ENCODE measurements at regions not wholly inside any gene's neighbourhood (a gene's known extent, or its start where the extent isn't known, plus 50 kb on each side); places are given as distances from the start of the nearest gene placed in this dataset.

DNA sequence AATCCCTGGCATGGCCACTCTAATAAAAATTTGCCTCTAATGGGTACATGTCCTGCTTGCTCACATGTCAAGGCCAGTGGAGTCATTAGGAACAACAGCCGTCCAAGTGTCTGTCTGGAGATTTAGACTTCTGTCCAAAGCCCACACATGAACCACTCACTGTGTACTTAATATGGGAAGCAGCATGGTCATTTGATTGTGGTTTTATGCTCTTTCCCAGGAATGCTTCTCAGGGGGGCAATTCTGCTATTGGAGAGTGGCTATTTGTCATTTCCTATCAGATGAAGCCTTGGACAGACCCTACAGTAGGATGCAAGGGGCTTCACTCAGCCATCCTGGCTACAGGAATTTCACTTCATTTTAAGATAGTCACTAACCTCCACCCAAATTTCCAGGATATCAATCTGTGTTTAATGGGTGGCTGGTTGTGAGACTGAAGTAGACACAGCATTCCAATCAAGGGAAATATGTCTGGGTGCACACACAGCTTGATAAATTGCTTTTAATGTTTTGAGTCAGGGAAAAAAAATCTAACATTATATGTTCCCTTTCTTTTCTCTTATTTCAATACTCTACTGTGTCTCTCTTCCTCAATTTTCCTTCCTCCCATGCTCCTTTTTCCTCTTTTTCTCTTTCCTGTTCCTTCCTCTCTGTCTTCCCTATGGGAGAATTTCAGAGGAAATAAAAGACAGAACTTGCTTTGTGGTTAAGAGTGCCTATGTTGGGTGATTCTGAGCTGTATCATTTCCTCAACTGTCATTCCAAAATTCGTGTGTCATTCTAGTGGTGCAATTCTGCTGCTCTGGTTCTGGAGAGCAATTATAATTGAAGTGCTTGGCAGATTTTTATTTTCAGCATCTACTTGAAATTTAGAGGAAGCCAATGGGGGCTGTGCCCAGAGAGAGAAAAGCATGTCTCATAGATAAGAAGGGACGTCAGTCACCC lies 320.1 kb downstream of the OSR1 start:
- no peaks in the 10 kb centered on the region for H3K4me1 ChIP-seq
- H3K27me3 ChIP-seq: no peaks in the 10 kb centered on the region
- no peaks in the 10 kb centered on the region for H3K36me3 ChIP-seq
- no peak overlapping the region for H3K4me3 ChIP-seq
- no peak overlapping the region for H3K27ac ChIP-seq
- TF ChIP-seq, protein P1, sequence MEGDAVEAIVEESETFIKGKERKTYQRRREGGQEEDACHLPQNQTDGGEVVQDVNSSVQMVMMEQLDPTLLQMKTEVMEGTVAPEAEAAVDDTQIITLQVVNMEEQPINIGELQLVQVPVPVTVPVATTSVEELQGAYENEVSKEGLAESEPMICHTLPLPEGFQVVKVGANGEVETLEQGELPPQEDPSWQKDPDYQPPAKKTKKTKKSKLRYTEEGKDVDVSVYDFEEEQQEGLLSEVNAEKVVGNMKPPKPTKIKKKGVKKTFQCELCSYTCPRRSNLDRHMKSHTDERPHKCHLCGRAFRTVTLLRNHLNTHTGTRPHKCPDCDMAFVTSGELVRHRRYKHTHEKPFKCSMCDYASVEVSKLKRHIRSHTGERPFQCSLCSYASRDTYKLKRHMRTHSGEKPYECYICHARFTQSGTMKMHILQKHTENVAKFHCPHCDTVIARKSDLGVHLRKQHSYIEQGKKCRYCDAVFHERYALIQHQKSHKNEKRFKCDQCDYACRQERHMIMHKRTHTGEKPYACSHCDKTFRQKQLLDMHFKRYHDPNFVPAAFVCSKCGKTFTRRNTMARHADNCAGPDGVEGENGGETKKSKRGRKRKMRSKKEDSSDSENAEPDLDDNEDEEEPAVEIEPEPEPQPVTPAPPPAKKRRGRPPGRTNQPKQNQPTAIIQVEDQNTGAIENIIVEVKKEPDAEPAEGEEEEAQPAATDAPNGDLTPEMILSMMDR (IDR thresholded peaks at IDR 0.05): no peak
- TF ChIP-seq POLR2AphosphoS5 (IDR thresholded peaks at IDR 0.05): no peak
- no peak for TF ChIP-seq EP300 (IDR thresholded peaks at IDR 0.05)
- TF ChIP-seq POLR2A (IDR thresholded peaks at IDR 0.05): no peak
- whole genome bisulfite sequencing, 2 donors (ENCODE audit: low coverage in 1 of 2): 46 to 57% methylated on average over 3 of the region's 3 CpGs
- no peaks in the 10 kb centered on the region for H3K9me3 ChIP-seq
- no peak for ATAC-seq

DNA sequence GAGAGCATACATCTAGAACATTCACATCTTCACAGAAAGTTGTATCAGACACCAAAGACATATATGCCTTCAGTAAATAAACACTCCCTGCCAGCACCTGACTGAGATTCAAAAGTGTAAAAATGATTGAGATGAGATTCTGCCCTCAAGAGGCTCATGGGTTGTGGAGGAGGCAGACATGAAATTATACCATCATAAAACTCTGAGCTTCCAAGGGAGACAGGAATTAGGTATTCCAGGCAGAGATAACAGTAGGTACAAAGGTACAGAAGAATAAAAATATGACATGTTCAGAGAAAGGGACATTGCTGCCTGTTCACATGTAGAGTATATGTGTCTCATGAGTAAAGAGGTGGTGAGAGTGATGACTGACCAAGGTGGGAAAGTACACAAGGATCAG lies 322.3 kb downstream of the OSR1 start:
- no peaks in the 10 kb centered on the region for H3K4me1 ChIP-seq
- TF ChIP-seq, protein P1 (IDR thresholded peaks at IDR 0.05): no peak
- TF ChIP-seq EP300 (IDR thresholded peaks at IDR 0.05) (no peak), POLR2AphosphoS5 (IDR thresholded peaks at IDR 0.05) (no peak), POLR2A (IDR thresholded peaks at IDR 0.05) (no peak)
- no peaks in the 10 kb centered on the region for H3K36me3 ChIP-seq
- H3K27me3 ChIP-seq: no peaks in the 10 kb centered on the region
- H3K4me3 ChIP-seq: no peak overlapping the region
- H3K9me3 ChIP-seq: no peaks in the 10 kb centered on the region
- no peak for ATAC-seq
- peak overlapping the region in 1 of 4 donors; percentile 15 for H3K27ac ChIP-seq

DNA sequence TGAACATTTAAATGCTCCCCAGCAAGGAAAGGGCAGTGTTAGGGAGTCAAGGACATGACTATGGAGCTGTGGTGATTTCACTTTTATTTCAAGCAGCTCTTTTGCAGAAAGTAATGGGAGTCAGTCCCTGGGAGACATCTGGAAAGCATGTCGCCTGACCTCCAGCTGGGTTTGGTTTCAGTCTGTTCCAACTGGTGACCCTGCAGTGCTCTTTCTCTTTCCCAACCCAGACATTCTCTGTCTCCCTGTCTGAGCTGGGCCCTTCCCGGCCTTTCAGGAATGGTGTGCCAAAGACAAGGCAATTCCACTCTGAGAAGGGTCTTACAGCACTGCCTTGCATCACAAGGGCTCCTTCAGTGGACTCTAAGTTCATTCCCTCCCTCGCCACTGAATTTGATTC lies 323.2 kb downstream of the OSR1 start:
- Histone ChIP-seq H3K36me3 (no peaks in the 10 kb centered on the region), H3K27me3 (no peaks in the 10 kb centered on the region), H3K27ac (peak overlapping the region in 1 of 4 donors; percentile 15), H3K9me3 (no peaks in the 10 kb centered on the region), H3K4me1 (no peaks in the 10 kb centered on the region), H3K4me3 (no peak overlapping the region)
- peak; percentile 52 for TF ChIP-seq POLR2AphosphoS5 (IDR thresholded peaks at IDR 0.05)
- no peak for TF ChIP-seq EP300 (IDR thresholded peaks at IDR 0.05)
- peak; percentile 83 for ATAC-seq
- WGBS, 2 donors (ENCODE audit: low coverage in 1 of 2): 61 to 86% methylated on average over 1 to 3 of the region's 3 CpGs

DNA sequence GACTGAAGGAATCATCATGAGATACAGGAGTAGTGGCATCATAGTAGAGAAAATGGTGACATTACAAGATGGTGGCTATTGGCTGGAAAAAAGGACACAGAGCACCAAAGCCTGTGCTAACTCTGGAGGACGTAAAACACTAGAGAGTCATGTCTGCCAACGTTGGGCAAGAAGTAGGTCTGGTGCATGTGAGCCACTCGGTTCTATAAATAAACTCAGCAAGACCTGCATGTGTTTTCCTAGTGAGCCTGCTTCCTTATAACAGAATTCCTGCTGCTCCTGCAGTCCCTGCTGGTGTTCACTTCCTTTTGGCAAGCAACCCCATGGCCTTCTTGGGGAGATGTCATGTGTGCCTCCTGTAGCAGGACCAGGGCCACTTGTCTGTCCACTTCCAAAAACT lies 325.2 kb downstream of the OSR1 start:
- no peaks in the 10 kb centered on the region for H3K36me3 ChIP-seq
- WGBS, 2 donors (ENCODE audit: low coverage in 1 of 2): 47 to 62% methylated on average over 3 of the region's 3 CpGs
- no peak for ATAC-seq
- H3K9me3 ChIP-seq: no peaks in the 10 kb centered on the region
- no peaks in the 10 kb centered on the region for H3K4me1 ChIP-seq
- H3K27ac ChIP-seq: no peak overlapping the region
- TF ChIP-seq EP300 (IDR thresholded peaks at IDR 0.05): no peak
- TF ChIP-seq POLR2AphosphoS5 (IDR thresholded peaks at IDR 0.05): no peak
- no peak for TF ChIP-seq POLR2A (IDR thresholded peaks at IDR 0.05)
- TF ChIP-seq, protein P1 (IDR thresholded peaks at IDR 0.05): no peak
- no peaks in the 10 kb centered on the region for H3K27me3 ChIP-seq
- H3K4me3 ChIP-seq: no peak overlapping the region

DNA sequence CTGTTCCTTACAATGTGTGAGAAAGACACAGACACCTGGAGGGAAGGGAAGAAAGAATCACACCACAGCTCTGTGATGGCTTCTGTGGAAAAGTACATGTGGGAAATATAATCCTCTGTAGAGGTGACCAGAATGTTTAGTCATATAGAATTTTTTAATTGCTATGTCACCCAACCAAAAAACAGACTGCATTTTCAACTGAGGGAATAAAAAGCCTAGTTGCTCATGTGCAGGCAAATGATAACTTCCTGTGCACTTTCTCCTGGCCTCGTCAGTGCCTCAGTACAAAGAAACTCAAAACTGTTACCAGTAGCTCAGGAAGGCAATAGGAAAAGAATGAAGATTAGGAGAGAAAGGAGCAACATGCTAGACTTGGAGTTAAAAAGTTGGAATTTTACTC lies 326.8 kb downstream of the OSR1 start:
- Histone ChIP-seq H3K4me1 (no peaks in the 10 kb centered on the region), H3K27me3 (no peaks in the 10 kb centered on the region), H3K9me3 (no peaks in the 10 kb centered on the region), H3K4me3 (no peak overlapping the region), H3K27ac (no peak overlapping the region), H3K36me3 (no peaks in the 10 kb centered on the region)
- TF ChIP-seq, protein P1 (IDR thresholded peaks at IDR 0.05): no peak
- TF ChIP-seq POLR2A (IDR thresholded peaks at IDR 0.05) (no peak), EP300 (IDR thresholded peaks at IDR 0.05) (no peak), POLR2AphosphoS5 (IDR thresholded peaks at IDR 0.05) (no peak)
- WGBS, 2 donors (ENCODE audit: low coverage in 1 of 2): 79 to 80% methylated on average over 1 of the region's 1 CpG
- no peak for ATAC-seq

All from gastroesophageal sphincter (tissue), 4 donors.